PFSK-1 (cell line): ENCODE measurements at regions not wholly inside any gene's neighbourhood (a gene's known extent, or its start where the extent isn't known, plus 50 kb on each side); places are given as distances from the start of the nearest gene placed in this dataset.

Source experiments
- FOXP2 ChIP-seq: optimal IDR thresholded peaks from 2 replicates; pipeline ENCODE3; 2011; ENCODE audit warnings: borderline replicate concordance, control low read depth, inconsistent platforms; ENCODE audit not compliant: insufficient read depth; ENCODE audit errors: extremely low read length, extremely low read depth
- POLR2AphosphoS5 ChIP-seq: IDR thresholded peaks from 2 replicates; pipeline ENCODE4 v1.6.1; 2012; ENCODE audit warnings: low read depth, mild to moderate bottlenecking, control low read depth, low read length, moderate library complexity
- TF ChIP-seq, protein P1 (sequence below), 2 experiments: IDR thresholded peaks; 2 replicates each; pipeline versions ENCODE4 v1.6.1 to v1.8.0; 2011 to 2012; ENCODE audit warnings: low read depth in 2 of 2, low read length in 2 of 2, control low read depth in 1 of 2, inconsistent platforms in 1 of 2, mild to moderate bottlenecking in 1 of 2, moderate library complexity in 1 of 2; ENCODE audit not compliant: insufficient read depth in 1 of 2

DNA sequence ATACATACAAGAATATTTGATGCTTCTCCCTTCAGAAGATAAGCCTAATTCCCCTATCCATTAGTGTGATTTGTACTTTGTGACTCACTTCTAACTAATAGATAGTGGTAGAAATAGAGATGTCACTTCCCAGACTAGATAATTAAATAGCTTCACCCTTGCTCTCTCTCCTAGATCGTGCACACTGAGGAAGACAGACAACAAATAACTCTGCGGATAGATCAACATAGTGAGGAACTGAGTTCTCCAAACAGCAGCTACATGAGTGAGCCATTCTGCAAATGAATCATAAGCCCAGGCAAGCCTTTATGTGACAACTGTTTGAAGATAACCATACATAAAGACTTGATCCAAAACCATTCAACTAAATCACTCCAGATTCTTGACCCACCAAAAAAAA, 1083.4 kb upstream of the C9orf72 start:
- TF ChIP-seq, protein P1, sequence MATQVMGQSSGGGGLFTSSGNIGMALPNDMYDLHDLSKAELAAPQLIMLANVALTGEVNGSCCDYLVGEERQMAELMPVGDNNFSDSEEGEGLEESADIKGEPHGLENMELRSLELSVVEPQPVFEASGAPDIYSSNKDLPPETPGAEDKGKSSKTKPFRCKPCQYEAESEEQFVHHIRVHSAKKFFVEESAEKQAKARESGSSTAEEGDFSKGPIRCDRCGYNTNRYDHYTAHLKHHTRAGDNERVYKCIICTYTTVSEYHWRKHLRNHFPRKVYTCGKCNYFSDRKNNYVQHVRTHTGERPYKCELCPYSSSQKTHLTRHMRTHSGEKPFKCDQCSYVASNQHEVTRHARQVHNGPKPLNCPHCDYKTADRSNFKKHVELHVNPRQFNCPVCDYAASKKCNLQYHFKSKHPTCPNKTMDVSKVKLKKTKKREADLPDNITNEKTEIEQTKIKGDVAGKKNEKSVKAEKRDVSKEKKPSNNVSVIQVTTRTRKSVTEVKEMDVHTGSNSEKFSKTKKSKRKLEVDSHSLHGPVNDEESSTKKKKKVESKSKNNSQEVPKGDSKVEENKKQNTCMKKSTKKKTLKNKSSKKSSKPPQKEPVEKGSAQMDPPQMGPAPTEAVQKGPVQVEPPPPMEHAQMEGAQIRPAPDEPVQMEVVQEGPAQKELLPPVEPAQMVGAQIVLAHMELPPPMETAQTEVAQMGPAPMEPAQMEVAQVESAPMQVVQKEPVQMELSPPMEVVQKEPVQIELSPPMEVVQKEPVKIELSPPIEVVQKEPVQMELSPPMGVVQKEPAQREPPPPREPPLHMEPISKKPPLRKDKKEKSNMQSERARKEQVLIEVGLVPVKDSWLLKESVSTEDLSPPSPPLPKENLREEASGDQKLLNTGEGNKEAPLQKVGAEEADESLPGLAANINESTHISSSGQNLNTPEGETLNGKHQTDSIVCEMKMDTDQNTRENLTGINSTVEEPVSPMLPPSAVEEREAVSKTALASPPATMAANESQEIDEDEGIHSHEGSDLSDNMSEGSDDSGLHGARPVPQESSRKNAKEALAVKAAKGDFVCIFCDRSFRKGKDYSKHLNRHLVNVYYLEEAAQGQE (IDR thresholded peaks at IDR 0.05; ENCODE audit: insufficient read depth in 1 of 2, low read depth in 2 of 2, low read length in 2 of 2), result no peak
- no peak for TF ChIP-seq FOXP2
- no peak for TF ChIP-seq POLR2AphosphoS5
